CD4-positive, alpha-beta T cell (primary cell): ENCODE measurements at regions not wholly inside any gene's neighbourhood (a gene's known extent, or its start where the extent isn't known, plus 50 kb on each side); places are given as distances from the start of the nearest gene placed in this dataset.
"Not testable (repeated sequence)": the region's sequence is repeated elsewhere in the genome, so short reads cannot be mapped to it uniquely, and the experiment has no call there.

Source experiments
- ATAC-seq: fragments of 200-7000 bp; cut with Tn5 transposase; one replicate; pipeline ENCODE4 v1.10.0; 2022; ENCODE audit warnings: mild to moderate bottlenecking; ENCODE audit not compliant: poor library complexity
- CTCF ChIA-PET: fragments of 350-600 bp; sonication (Branson Sonifier 250); formaldehyde crosslinking; loops from one replicate; lab custom pipeline; 2021; ENCODE audit warnings: antibody characterized with exemption, inconsistent platforms; lab: Charles Lee
- POLR2A ChIA-PET: fragments of 350-600 bp; sonication (Branson Sonifier 250); formaldehyde crosslinking; loops from one replicate; lab custom pipeline; 2021; ENCODE audit warnings: antibody characterized with exemption, inconsistent platforms; lab: Charles Lee
- DNase-seq, 14 experiments: peaks; one replicate each; pipeline ENCODE4 v3.0.0-alpha.2; 2013 to 2020; ENCODE audit warnings: mixed read lengths in 2 of 14
- H3K27ac ChIP-seq, 2 donors: one replicate each; pipeline versions ENCODE4 v1.5.1 to v1.7.0; 2013; ENCODE audit warnings: low read length in 2 of 2, low read depth in 1 of 2, mild to moderate bottlenecking in 1 of 2
- H3K27me3 ChIP-seq, 2 experiments: 1 replicate in 1 of 2; 2 replicates in 1 of 2; pipeline versions ENCODE4 v1.6.1 to v1.7.0; 2013; ENCODE audit warnings: low read length in 2 of 2, control low read depth in 1 of 2, mild to moderate bottlenecking in 1 of 2, moderate library complexity in 1 of 2; ENCODE audit not compliant: insufficient read depth in 2 of 2, control insufficient read depth in 1 of 2
- H3K36me3 ChIP-seq: one replicate; pipeline ENCODE4 v1.6.1; 2013; ENCODE audit warnings: low read length, control low read depth; ENCODE audit not compliant: insufficient read depth
- H3K4me1 ChIP-seq: one replicate; pipeline ENCODE4 v1.6.1; 2013; ENCODE audit warnings: low read length, control low read depth; ENCODE audit not compliant: insufficient read depth
- H3K4me3 ChIP-seq: one replicate; pipeline ENCODE4 v1.5.1; 2013; ENCODE audit warnings: mild to moderate bottlenecking, low read length, moderate library complexity
- H3K9me3 ChIP-seq, 2 experiments: 1 replicate in 1 of 2; 2 replicates in 1 of 2; pipeline versions ENCODE4 v1.6.1 to v1.7.0; 2013; ENCODE audit warnings: low read length in 2 of 2, mild to moderate bottlenecking in 2 of 2, control low read depth in 1 of 2, moderate library complexity in 1 of 2; ENCODE audit not compliant: control insufficient read depth in 1 of 2, insufficient read depth in 1 of 2
- H3K27ac Mint-ChIP-seq: one replicate; pipeline ENCODE4 v1.8.0; 2020; ENCODE audit warnings: mixed read lengths
- H3K27me3 Mint-ChIP-seq: one replicate; pipeline ENCODE4 v1.8.0; 2021; ENCODE audit warnings: mixed read lengths
- H3K36me3 Mint-ChIP-seq: one replicate; pipeline ENCODE4 v1.8.0; 2021; ENCODE audit warnings: low read depth, mixed read lengths
- H3K4me1 Mint-ChIP-seq: one replicate; pipeline ENCODE4 v1.8.0; 2021; ENCODE audit warnings: low read depth, mixed read lengths
- H3K4me3 Mint-ChIP-seq: one replicate; pipeline ENCODE4 v1.8.0; 2020; ENCODE audit warnings: mild to moderate bottlenecking, mixed read lengths
- H3K9me3 Mint-ChIP-seq: one replicate; pipeline ENCODE4 v1.8.0; 2020; ENCODE audit warnings: mixed read lengths
- CTCF ChIP-seq: fragments of 200-600 bp; IDR thresholded peaks from one replicate; pipeline ENCODE4 v1.8.0; 2022; ENCODE audit warnings: antibody characterized with exemption, mild to moderate bottlenecking
- intact Hi-C, 2 experiments: fragments of 100-400 bp; cut with DNase I in 1 of 2; cut with micrococcal nuclease in 1 of 2; formaldehyde crosslinking; loops; one replicate each; pipeline versions ENCODE4 v1.15.1 to v1.9.0; 2023 to 2025; cut with DNase I, micrococcal nuclease

GRCh38 chr2:78154586-78154985 lies 632.4 kb upstream of the LRRTM4 start:
- H3K4me1 ChIP-seq: no peaks in the 10 kb centered on the region
- H3K9me3 ChIP-seq: peaks cover 4 to 5% of the 10 kb centered on the region in 2 experiments
- no peak overlapping the region for H3K27ac Mint-ChIP-seq
- H3K27me3 ChIP-seq: no peaks in the 10 kb centered on the region
- no peak for TF ChIP-seq CTCF
- ATAC-seq (no peak), DNase-seq (no peak)
- no peak overlapping the region for H3K27ac ChIP-seq
- peaks cover 2% of the 10 kb centered on the region for H3K9me3 Mint-ChIP-seq
- intact Hi-C loops: no loop called here
- ChIA-PET CTCF (no interaction called here), POLR2A (no interaction called here)
- no peaks in the 10 kb centered on the region for H3K36me3 ChIP-seq
- no peak overlapping the region for H3K4me3 ChIP-seq
- H3K4me3 Mint-ChIP-seq: no peak overlapping the region
- H3K27me3 Mint-ChIP-seq: no peaks in the 10 kb centered on the region
- H3K4me1 Mint-ChIP-seq: no peaks in the 10 kb centered on the region
- no peaks in the 10 kb centered on the region for H3K36me3 Mint-ChIP-seq

GRCh38 chr2:78162202-78162601 lies 640.0 kb upstream of the LRRTM4 start:
- Mint-ChIP-seq H3K27ac (no peak overlapping the region), H3K27me3 (no peaks in the 10 kb centered on the region), H3K4me1 (no peaks in the 10 kb centered on the region), H3K9me3 (peaks cover 10% of the 10 kb centered on the region), H3K4me3 (no peak overlapping the region), H3K36me3 (no peaks in the 10 kb centered on the region)
- ChIA-PET POLR2A (no interaction called here), CTCF (no interaction called here)
- Histone ChIP-seq H3K36me3 (no peaks in the 10 kb centered on the region), H3K9me3 (peaks cover 0 to 4% of the 10 kb centered on the region in 2 experiments), H3K27me3 (no peaks in the 10 kb centered on the region), H3K4me1 (no peaks in the 10 kb centered on the region), H3K27ac (no peak overlapping the region), H3K4me3 (no peak overlapping the region)
- intact Hi-C loops: no loop called here
- DNase-seq (no peak), ATAC-seq (no peak)
- TF ChIP-seq CTCF: no peak

- not testable (repeated sequence) for H3K27ac ChIP-seq
Observed at GRCh38 chr2:78172157-78172556, 650.0 kb upstream of the LRRTM4 start.

DNA sequence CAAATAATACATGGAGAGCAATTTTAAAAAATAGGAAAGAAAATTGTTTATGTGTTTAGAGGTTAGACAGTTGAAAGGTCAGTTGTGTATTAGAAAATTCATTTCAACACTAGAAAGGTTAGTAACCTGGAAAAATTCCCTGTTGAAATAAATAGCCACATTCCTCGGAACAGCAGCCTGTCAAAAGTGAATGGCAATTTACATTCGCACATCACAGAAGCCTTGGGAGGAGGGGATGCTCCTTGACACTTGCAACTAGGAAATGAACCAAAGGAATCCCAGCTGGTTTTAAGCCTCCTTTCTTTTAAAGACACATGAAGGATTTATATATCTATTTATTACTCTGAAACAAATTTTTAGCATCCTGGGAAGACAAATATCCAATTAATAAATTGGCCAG lies 653.5 kb upstream of the LRRTM4 start:
- Histone ChIP-seq H3K27ac (no peak overlapping the region), H3K4me3 (no peak overlapping the region), H3K4me1 (no peaks in the 10 kb centered on the region), H3K27me3 (no peaks in the 10 kb centered on the region), H3K36me3 (no peaks in the 10 kb centered on the region), H3K9me3 (no peaks in the 10 kb centered on the region)
- H3K4me1 Mint-ChIP-seq: no peaks in the 10 kb centered on the region
- DNase-seq: no peak
- no peak overlapping the region for H3K4me3 Mint-ChIP-seq
- no peaks in the 10 kb centered on the region for H3K27me3 Mint-ChIP-seq
- no peak overlapping the region for H3K27ac Mint-ChIP-seq
- intact Hi-C loops: no loop called here
- ChIA-PET CTCF (no interaction called here), POLR2A (no interaction called here)
- no peak for ATAC-seq
- peaks cover 9% of the 10 kb centered on the region for H3K9me3 Mint-ChIP-seq
- no peaks in the 10 kb centered on the region for H3K36me3 Mint-ChIP-seq
- TF ChIP-seq CTCF: no peak

More at GRCh38 chr2:78172157-78172556, 650.0 kb upstream of the LRRTM4 start:
- DNase-seq, H3K4me1 ChIP-seq, H3K9me3 ChIP-seq, POLR2A ChIA-PET, ATAC-seq, H3K27me3 ChIP-seq, H3K27me3 Mint-ChIP-seq, H3K36me3 Mint-ChIP-seq, intact Hi-C loops, H3K4me3 Mint-ChIP-seq, H3K4me1 Mint-ChIP-seq, H3K4me3 ChIP-seq, H3K27ac Mint-ChIP-seq, H3K36me3 ChIP-seq, H3K9me3 Mint-ChIP-seq: not testable (repeated sequence)
- CTCF ChIA-PET: interaction anchor here (0.7 kb wide), 1 partner anchor 136 kb away, joined by 4 read pairs; no protein-coding TSS in a partner anchor
